ENCODE measurements at regions not wholly inside any gene's neighbourhood (a gene's known extent, or its start where the extent isn't known, plus 50 kb on each side); places are given as distances from the start of the nearest gene placed in this dataset.
"Not testable (repeated sequence)": the region's sequence is repeated elsewhere in the genome, so short reads cannot be mapped to it uniquely, and the experiment has no call there.

DNA sequence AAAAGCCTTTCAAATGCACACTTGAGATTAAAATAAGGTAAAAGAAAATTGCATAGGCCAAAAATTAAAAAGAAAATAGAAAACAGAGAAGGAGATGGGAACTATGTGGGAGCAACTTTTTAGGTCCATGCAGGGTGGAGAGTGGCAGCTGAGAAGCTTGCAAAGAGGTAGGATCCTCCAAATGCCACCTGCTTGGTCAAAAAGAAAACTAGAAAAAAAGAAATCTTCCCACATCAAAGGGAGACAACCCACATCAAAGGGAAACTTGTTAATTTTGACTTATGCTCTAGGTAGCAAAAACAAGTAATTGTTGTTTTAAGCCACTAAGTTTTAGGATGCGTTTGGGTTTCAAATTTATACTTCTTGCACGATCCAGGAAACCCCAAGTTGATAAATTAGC, 342.9 kb downstream of the IL20RB start:
- no peak for DNase-seq (ENCODE audit: low read depth)

DNA sequence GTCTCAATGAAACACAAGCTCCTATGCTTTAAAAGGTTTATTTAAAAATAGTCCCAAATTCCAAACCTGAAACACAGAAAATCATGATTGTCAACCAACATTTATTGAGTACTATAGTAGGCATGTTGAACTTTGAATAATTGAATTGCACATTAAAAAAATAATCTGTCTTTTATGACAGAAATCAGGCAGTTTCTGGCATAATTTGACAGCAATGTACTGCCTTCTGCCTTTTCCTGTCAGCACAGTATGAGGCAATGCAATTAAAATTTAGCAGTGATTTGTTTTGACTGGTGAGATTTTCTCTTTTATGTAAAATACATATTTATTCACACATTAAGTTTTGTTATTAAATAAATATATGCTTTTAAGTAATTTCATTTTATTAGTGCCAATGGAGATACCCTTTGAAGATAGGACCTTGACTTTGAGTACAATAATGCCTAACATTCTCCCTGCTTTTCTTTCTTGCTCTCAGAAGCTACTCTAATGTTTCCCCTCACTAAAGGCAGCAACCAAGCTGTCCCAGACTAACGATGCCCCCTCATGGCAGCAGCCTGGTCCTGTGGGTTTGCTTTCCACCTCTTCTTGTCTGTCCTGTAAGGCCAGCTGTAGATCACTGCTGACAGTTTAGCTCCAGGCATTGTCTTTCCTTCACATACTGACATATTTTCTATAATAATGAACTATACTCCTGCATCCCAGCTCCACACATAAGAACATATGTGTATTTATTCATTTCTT, 346.7 kb downstream of the IL20RB start:
- DNase-seq (ENCODE audit: low read depth), result no peak

DNA sequence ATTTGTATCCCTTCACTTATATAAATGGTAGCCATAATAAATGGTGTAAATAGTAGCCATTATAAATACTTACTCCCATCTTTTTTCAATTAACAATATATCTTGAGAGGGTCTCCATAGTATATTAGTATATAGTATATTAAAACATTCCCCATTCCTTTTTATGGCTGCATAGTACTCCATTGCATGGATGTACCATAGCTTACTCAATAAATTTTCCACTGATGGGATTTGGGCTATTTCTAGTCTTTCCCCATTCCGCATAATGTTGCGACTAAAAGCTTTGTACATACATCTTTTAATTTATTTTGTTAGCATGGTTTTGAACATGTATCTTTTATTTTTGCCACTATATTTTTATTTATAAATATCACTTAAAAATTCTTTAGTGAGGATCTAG, 366.3 kb downstream of the IL20RB start:
- DNase-seq (ENCODE audit: low read depth), result no peak

DNA sequence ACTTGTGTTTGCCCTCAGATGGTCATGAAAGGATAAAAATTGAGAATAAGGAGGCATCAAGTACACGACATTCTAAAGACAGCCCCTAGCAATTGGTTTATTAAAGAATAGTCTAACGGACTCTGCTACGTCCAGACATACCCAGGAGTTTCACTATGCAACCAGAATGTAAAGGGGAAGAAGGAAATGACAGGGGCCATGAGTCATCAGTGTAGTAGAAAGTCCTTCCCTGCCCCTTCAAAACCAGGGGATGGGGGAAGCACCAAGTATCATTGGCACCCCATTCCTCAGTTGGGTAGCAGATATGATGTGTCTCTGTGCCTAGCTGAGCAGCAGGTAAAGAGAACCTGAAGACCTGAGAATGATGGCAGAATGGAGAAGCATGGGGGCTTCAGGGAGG, 367.4 kb downstream of the IL20RB start:
- DNase-seq (ENCODE audit: low read depth), result no peak

DNA sequence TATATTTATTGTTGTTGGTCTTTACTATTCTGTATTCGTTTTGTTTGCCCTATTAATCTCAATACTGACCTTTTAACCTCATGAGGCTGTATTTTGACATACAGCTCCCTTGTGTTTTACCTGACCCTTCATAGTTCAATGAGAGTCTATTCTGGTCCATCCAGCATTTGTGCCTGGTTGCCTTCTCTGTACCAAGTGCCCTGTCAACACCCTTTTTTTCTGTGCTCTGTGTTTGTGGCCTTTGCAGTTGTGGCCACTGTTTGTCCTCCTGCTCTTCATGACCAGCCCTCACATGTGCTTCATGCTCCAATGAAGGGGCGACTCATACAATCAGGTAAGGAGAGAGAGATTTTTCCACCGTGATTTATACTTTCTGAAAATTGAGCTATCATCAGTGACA, 368.2 kb downstream of the IL20RB start:
- no peak for DNase-seq (ENCODE audit: low read depth)

DNA sequence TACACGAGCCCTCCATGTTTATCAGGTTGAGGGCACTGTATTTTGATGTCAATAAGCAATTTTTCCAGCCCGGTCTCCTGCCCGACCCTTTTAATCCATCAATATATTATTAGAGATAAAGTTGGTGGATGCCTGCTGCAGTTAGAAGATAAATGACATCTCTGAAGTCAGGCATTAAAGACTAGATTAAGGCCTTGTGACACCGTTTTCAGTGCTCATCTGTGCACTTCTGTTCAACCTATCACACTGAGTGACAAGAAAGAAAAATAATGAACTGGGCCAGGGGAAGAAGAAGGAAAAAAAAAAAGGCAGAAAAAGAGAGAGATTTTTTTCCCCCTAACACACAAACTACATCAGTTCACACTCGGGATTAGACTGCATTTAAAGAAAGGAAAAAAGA, 371.8 kb downstream of the IL20RB start:
- DNase-seq (ENCODE audit: low read depth), result no peak

DNA sequence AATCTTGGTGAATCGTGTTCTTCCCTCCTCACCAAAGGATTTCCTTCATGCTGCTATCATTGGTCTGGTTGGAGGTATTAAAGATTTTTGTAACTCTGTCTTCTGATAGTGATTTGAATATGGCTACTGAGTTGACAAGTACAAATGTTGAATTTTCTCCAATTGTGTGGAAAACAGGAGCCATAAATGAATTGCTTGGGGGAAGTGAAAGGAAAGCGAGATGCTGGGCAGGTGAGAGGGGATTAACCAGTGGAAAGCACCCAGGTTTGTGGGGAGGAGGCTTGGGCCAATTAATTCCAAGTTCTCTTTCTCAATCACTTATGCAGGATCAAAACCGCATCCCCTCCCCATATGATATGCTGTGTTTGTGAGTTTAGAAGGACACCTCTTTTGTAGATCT, 372.5 kb downstream of the IL20RB start:
- DNase-seq (ENCODE audit: low read depth), result no peak

DNA sequence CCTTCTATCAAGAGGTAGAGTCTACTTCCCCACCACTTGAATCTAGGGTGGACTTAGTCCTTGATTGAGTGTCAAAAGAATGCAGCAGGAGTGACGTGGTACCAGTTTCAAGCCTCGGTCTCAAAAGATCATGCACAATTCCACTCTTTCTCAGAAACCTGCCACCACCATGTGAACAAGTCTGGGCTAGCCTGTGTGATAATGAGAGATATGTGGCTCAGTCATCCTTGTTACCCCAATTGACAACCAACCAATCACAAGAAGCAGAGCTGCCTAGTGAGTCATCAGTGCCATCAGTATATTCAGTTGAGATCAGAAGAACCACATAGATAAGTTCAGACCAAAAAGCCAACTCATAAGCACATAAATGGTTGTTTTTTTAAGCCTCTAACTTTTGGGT, 374.5 kb downstream of the IL20RB start:
- no peak for DNase-seq (ENCODE audit: low read depth)

DNA sequence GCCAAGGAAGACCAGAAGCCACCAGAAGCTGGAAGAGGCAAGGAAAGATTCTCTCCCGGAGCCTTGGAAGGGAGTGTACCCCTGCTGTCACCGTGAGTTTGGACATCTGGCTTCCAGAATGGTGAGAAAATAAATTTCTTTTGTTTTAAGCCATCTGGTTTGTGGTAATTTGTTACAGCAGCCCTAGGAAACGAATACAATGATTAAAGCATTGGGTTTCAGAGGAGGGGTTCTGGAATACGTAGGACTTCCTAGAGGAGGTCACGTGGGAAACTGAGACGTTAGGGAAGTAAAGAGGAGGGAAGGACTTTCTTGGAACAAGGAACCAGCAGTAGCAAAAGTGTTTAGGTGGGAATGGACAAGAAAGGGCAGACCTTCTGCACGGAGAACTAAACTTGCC, 377.7 kb downstream of the IL20RB start:
- DNase-seq (ENCODE audit: low read depth), result no peak

DNA sequence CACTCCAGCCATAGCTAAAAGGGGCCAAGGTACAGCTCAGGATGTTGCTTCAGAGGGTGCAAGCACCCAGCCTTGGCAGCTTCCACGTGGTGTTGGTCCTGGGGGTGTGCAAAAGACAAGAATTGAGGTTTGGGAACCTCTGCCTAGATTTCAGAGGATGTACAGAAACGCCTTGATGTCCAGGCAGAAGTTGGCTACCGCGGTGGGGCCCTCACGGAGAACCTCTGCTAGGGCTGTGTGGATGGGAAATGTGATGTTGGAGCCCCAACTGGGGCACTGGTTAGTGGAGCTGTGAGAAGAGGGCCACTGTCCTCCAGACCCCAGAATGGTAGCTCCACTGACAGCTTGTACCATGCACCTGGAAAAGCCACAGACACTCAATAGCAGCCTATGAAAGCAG, 380.6 kb downstream of the IL20RB start:
- DNase-seq (ENCODE audit: low read depth), result not testable (repeated sequence)

DNA sequence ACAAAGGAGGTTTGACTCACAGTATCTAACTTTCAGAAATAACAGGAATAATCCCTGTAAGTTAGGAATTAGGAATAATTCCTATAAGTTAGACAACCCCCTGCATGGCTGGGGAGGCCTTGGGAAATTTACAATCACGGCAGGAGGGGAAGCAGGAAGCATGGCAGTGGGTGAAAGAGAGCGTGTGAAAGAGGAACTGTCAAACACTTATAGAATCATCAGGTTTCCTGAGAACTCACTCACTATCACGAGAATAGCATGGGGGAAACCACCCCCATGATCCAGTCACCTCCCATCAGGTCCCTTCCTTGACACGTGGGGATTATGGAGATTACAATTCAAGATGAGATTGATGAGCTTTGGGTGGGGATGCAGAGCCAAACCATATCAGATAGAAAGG, 385.5 kb downstream of the IL20RB start:
- DNase-seq (ENCODE audit: low read depth), result no peak

DNA sequence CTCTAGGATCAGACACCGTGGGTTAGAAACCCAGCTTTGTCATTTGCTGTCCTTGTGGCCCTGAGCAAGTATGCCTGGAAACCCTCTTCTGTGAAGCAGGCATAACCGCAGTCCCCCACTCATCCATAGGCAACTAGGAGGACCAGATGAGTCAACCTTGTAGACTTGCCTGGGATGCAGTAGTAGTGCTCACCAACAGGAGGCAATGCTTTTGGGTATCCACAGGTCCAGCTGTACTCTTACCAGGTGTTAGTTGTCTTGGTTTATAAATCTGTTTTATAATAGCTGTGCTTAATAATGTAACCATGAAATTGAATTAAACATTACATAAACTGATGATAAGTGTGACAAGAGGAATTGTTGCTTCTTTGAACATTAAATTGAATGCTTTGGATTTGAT, 389.3 kb downstream of the IL20RB start:
- no peak for DNase-seq (ENCODE audit: low read depth)

DNA sequence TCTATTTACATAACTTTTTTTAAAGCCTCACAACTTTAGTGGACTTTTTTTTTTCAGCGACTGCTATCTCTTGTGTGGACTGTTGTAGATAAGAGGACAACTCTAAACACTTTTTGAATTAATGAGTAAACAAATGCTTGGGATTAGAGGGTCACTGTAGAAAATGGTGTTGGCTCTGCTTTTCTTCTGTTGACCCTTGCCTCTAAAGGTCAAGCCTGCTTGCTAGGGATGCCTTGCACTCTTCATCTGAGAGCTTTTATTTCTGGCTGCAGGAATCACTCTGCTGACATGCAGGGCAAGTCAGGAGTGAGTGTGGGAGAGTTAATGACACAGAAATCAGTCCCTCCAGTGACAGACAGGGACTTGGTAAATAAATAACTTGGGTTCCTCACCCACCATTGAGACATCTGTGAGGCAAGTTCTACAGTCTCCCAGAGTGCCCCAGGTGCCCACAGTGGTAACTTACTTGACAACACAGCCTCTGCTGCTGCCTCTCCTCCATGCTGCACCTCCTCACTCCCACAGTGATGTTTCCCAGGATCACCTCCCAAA, 390.1 kb downstream of the IL20RB start:
- no peak for DNase-seq (ENCODE audit: low read depth)

DNA sequence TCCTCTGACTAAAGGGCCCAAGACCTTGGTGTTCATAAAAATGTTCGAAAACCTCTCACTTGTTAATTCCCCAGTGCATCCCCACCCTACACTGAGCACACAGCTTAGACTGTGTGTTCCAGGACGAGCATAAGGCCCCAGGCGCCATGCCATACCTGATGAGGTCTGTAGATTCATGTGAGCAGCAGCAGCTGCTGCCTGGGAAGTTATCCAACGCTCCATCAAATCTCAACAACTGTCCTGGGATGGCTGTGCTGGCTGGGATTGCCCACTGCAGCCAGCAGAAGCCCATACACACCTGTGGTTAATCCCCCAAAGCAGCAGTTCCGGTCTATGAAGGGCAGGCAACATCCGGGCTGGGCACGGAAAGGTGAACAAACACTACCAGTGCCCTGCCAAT, 391.2 kb downstream of the IL20RB start:
- DNase-seq (ENCODE audit: low read depth), result no peak

DNA sequence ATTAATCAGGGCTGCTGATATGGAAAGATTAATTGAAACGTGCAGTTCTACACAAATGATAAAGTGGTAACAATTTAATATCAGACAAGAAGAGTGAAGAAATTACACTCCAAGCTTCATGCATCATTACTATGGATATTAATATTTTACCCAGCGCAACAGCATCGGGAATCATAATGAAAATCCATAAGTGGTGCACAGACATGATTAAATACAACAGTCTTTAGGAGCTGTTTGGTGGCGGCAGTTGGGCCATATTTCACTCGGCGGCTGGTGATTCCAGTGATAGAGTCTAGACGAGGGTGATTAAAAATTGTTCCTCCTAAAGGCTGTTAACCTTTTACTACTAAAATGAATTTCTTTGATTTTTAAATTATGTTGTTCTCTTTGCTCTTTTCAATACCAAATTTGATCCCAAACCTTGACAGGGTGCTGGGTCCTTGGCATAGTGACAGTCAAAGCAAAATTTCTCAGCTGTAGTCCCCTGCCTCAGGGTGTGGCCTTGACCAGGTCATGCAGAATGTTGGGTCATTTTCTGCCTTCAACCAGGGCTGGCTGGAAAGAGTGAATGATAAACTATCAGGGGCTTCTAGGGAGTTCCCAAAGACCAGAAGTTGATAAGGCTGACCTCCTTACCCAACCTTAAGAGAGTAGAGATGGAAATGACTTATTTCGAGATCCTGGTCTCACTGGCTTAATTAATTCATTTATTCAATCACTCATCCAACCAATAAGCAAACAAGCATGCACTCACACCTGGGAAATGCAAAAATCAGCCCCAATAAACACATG, 392.0 kb downstream of the IL20RB start:
- DNase-seq (ENCODE audit: low read depth), result no peak

DNA sequence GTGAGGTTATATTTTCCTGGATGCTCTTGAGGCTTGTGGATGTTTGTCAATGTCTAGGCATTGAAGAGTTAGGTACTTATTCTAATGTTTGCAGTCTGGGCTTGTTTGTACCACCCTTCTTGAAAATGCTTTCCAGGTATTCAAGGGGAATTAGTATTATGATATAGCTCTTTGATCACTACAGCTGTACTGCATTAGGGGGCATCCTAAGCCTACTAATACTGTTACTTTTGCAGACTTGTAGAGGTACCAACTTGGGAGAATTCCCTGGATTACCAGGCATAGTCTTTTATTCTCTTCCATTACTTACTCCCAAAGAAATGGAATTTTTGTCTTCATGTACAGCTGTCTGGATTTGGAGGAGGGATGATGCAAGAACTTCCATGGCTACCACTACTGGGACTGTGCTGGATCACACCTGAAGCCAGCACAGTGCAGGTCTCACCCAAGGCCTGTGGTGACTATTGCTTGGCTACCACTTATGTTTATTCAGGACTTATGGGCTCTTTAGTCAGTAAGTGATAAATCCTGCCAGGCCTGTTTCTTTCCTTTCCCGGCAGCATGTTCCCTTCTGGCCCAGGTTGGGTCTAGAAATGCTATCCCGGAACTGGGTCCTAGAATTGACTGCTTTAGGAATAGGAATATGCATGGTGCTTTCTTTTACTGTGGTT, 402.9 kb downstream of the IL20RB start:
- no peak for DNase-seq (ENCODE audit: low read depth)

DNA sequence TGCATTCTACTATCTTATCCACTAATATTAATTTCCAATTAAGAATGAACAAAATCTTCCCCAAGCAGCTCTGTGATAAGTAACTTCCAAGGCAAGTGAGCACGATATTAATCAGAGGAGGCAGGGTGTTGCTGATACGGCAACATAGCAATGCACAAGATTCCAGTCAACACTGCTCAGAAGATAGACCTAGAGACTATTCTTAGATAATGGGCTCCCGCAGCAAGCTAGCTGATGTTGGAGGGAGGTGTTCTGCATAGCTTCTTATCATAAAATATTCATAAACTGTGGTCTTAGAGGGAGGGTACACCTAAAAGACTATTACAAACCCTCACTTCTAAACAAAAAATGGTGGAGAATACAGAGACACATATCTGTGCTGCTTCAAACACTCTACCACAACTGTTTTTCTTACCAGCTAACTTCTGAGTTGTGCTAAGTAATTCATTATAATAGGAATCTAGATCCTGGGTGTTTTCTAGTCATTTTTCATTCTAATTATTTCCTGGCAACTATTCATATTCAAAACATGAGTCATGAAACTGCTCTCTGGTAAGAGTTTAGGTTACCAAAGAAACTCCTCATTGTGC, 382.0 kb upstream of the SOX14 start:
- DNase-seq (ENCODE audit: low read depth), result no peak

DNA sequence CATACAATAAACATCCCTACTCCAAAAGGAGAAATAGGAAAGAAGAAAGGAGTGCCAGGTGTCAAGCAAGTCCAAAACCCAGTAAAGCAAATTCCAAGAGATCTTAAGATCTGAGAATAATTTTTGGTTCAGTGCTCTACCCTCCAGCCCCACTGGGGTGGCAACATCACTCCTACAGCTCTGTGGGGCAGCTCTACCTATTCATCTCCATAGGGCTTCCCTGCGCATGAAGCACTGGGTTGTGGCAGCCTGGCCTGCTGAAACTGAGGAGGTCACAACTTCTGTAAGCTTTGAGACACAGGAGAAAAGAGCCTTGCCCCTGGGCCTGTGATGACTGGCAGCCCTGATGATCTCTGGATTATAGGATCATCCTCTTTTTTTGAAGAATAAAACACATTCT, 378.2 kb upstream of the SOX14 start:
- DNase-seq (ENCODE audit: low read depth), result no peak

DNA sequence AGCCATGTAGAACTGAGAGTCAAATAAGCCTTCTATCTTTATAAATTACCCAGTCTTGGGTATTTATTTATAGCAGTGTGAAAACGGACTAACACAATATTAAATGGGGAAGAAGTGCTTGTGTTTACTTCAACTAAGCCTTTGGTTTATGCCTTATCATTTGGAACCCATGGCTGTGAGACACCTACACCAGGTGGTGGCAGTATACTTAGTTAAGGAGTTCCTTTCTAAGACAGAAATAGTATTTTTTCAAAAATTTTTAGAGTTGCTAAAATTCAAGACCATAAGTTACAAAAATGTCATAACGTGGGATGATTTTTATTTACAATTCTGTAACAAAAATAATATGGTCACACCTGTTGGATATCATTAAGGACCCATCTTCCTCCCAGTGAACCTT, 354.5 kb upstream of the SOX14 start:
- no peak for DNase-seq (ENCODE audit: low read depth)

DNA sequence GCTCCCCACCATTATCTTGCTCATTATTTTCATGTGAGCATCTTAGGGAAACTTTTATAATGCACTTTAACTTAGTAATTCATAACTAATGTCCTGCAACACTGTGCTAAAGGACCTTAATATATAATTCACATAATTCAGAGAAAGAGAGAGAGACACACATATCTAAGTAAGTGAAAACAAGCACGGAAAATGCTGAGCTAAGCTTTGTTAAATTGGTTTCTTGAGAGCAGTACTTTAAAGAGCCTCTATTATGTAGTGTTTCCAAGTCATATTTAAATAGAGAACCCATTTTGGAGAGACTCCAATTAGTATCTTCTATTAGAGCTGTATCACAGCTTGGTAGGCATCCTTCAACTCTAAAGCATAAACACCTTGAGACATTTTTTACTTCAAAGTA, 354.1 kb upstream of the SOX14 start:
- no peak for DNase-seq (ENCODE audit: low read depth)

DNA sequence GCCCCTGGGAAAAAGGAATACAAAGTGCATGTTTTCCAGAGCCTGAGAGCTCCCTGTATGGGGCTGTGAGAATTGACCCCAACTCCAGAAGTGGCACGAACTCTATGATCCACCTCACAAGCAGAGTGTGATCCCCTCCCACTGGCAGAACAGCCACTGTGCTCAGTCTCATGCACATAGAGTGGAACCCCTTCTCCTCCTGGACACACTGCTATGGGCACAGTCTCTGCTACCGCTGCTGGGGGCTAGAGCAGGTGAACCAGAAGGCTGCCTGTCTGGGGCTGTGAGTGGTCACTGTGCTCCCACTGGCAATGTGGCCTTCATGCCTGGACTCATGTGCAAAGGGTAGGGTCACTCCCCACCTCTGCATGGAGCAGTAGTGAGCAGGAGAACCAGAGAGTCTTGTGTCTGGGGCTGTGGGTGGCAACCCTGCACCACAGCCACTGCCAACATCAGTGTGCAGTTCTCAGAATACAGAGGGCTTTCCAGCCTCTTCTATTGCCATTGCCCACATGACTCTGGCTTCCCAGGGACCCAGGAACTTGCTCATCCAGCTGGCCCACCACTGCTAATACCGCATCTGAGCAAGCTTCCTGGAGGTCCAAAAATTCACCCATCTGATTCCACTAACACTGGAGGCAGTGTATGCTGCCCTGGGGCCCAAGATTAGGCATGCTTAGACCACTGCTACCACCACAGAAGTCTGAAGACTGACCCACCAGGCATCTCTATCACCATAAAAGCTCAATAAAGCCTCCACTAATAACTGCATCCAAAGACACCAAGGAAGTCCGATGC, 343.7 kb upstream of the SOX14 start:
- DNase-seq (ENCODE audit: low read depth), result no peak

All from M059J (cell line).